H1 (cell line): ENCODE measurements at regions not wholly inside any gene's neighbourhood (a gene's known extent, or its start where the extent isn't known, plus 50 kb on each side); places are given as distances from the start of the nearest gene placed in this dataset.

ENCODE experiments used
- CTCF ChIA-PET: fragments of 300-600 bp; sonication (Branson Sonifier 250); formaldehyde crosslinking; loops from one replicate; lab custom pipeline; 2021; ENCODE audit not compliant: partially characterized antibody; lab: Charles Lee
- POLR2A ChIA-PET: fragments of 300-600 bp; sonication (Branson Sonifier 250); formaldehyde crosslinking; loops from one replicate; lab custom pipeline; 2021; ENCODE audit warnings: inconsistent platforms; ENCODE audit not compliant: partially characterized antibody; lab: Charles Lee
- DNase-seq, 2 experiments: peaks; one replicate each; pipeline versions ENCODE4 v3.0.0 to v3.0.0-alpha.2; 2010 to 2022; ENCODE audit warnings: low spot score in 2 of 2, low read depth in 1 of 2, mixed read lengths in 1 of 2
- FAIRE-seq: peaks from 2 replicates; lab custom pipeline; 2011; peaks lifted over from hg19 to GRCh38; lab: Jason Lieb, UNC
- H2AFZ ChIP-seq: 2 replicates; pipeline ENCODE4 v1.8.1; 2012; ENCODE audit warnings: low read length, inconsistent platforms
- H2AK5ac ChIP-seq: 2 replicates; pipeline ENCODE4 v1.6.1; 2013; ENCODE audit warnings: low read depth, low read length
- H2BK120ac ChIP-seq: replicated peaks from 2 replicates; pipeline ENCODE3; 2013; ENCODE audit warnings: low read depth, low read length, inconsistent platforms
- H2BK12ac ChIP-seq: 2 replicates; pipeline ENCODE4 v1.6.1; 2013; ENCODE audit warnings: low read depth, low read length
- H2BK15ac ChIP-seq: 2 replicates; pipeline ENCODE4 v1.6.1; 2013; ENCODE audit warnings: low read length
- H2BK20ac ChIP-seq: 2 replicates; pipeline ENCODE4 v1.6.1; 2013; ENCODE audit warnings: low read length
- H2BK5ac ChIP-seq: 2 replicates; pipeline ENCODE4 v1.6.1; 2013; ENCODE audit warnings: low read depth, low read length
- H3K14ac ChIP-seq: 2 replicates; pipeline ENCODE4 v1.6.1; 2013; ENCODE audit warnings: inconsistent platforms; ENCODE audit not compliant: insufficient read length
- H3K18ac ChIP-seq: 2 replicates; pipeline ENCODE4 v1.6.1; 2013; ENCODE audit warnings: low read length; ENCODE audit errors: extremely low read depth
- H3K23ac ChIP-seq: 2 replicates; pipeline ENCODE4 v1.6.1; 2013; ENCODE audit warnings: inconsistent platforms; ENCODE audit not compliant: insufficient read length
- H3K23me2 ChIP-seq: 2 replicates; pipeline ENCODE4 v1.6.1; 2013; ENCODE audit warnings: low read depth, low read length
- H3K27ac ChIP-seq: 2 replicates; pipeline ENCODE4 v1.6.1; 2011; ENCODE audit warnings: low read depth, low read length, inconsistent platforms
- H3K27me3 ChIP-seq, 4 experiments: replicated peaks in 1 of 4; 1 replicate in 1 of 4; 2 replicates in 3 of 4; pipeline versions ENCODE4 v1.6.1 to v1.8.1; 2011 to 2013; ENCODE audit warnings: low read length in 3 of 4, mild to moderate bottlenecking in 3 of 4, inconsistent platforms in 2 of 4, mixed read lengths in 2 of 4, moderate library complexity in 1 of 4; ENCODE audit not compliant: control insufficient read depth in 3 of 4, insufficient read depth in 3 of 4; ENCODE audit errors: extremely low read depth in 1 of 4
- H3K36me3 ChIP-seq, 4 experiments: 2 replicates each; pipeline versions ENCODE4 v1.6.1 to v1.8.1; 2011 to 2013; ENCODE audit warnings: mild to moderate bottlenecking in 4 of 4, low read length in 3 of 4, moderate library complexity in 2 of 4, control low read depth in 1 of 4, inconsistent platforms in 1 of 4; ENCODE audit not compliant: insufficient read depth in 4 of 4, control insufficient read depth in 2 of 4
- H3K4ac ChIP-seq: replicated peaks from 2 replicates; pipeline ENCODE3; 2013; ENCODE audit warnings: low read length, low read depth, mixed read lengths, inconsistent platforms; ENCODE audit not compliant: insufficient read length
- H3K4me1 ChIP-seq, 4 experiments: replicated peaks in 1 of 4; 1 replicate in 1 of 4; 2 replicates in 3 of 4; pipeline versions ENCODE4 v1.6.1 to v1.8.1; 2011 to 2013; ENCODE audit warnings: low read length in 3 of 4, inconsistent platforms in 2 of 4, mixed read lengths in 1 of 4; ENCODE audit not compliant: insufficient read depth in 4 of 4, control insufficient read depth in 3 of 4
- H3K4me2 ChIP-seq, 2 experiments: 2 replicates each; pipeline versions ENCODE4 v1.6.1 to v1.8.1; 2011 to 2013; ENCODE audit warnings: low read depth in 2 of 2, low read length in 2 of 2, control low read depth in 1 of 2, inconsistent platforms in 1 of 2, mild to moderate bottlenecking in 1 of 2; ENCODE audit not compliant: insufficient read depth in 1 of 2
- H3K4me3 ChIP-seq, 4 experiments: fragments of 200-600, 300-600 bp in 1 of 4; sonication (generic), shearing (Covaris generic), sonication (Bioruptor Twin) in 1 of 4; 2 replicates each; pipeline versions ENCODE4 v1.5.1 to v1.8.1; 2011 to 2016; ENCODE audit warnings: low read length in 4 of 4, low read depth in 3 of 4, control low read depth in 2 of 4, inconsistent platforms in 2 of 4, mild to moderate bottlenecking in 2 of 4, mixed read lengths in 1 of 4, moderate library complexity in 1 of 4; ENCODE audit not compliant: insufficient read depth in 2 of 4; ENCODE audit errors: extremely low read depth in 1 of 4
- H3K56ac ChIP-seq: replicated peaks from 2 replicates; pipeline ENCODE3; 2013; ENCODE audit warnings: low read depth, mild to moderate bottlenecking, mixed read lengths, low read length, inconsistent platforms; ENCODE audit not compliant: insufficient read length
- H3K79me1 ChIP-seq: 2 replicates; pipeline ENCODE4 v1.6.1; 2013; ENCODE audit warnings: low read depth, low read length, control low read depth
- H3K79me2 ChIP-seq, 2 experiments: 2 replicates each; pipeline versions ENCODE4 v1.6.1 to v1.8.1; 2012 to 2013; ENCODE audit warnings: low read length in 2 of 2, mild to moderate bottlenecking in 2 of 2, inconsistent platforms in 1 of 2; ENCODE audit not compliant: insufficient read depth in 2 of 2, control insufficient read depth in 1 of 2
- H3K9ac ChIP-seq, 4 experiments: replicated peaks in 1 of 4; 1 replicate in 1 of 4; 2 replicates in 3 of 4; pipeline versions ENCODE4 v1.6.1 to v1.8.1; 2011 to 2013; ENCODE audit warnings: low read depth in 3 of 4, low read length in 3 of 4, control low read depth in 2 of 4, mild to moderate bottlenecking in 2 of 4, moderate library complexity in 2 of 4, inconsistent platforms in 1 of 4; ENCODE audit errors: extremely low read depth in 1 of 4
- H3K9me3 ChIP-seq, 2 experiments: 2 replicates each; pipeline versions ENCODE4 v1.6.1 to v1.8.1; 2012 to 2013; ENCODE audit warnings: mild to moderate bottlenecking in 2 of 2, moderate library complexity in 2 of 2, control low read depth in 1 of 2, inconsistent platforms in 1 of 2, low read depth in 1 of 2, low read length in 1 of 2, mixed read lengths in 1 of 2; ENCODE audit not compliant: insufficient read depth in 2 of 2
- H4K20me1 ChIP-seq, 2 experiments: replicated peaks in 1 of 2; 2 replicates each; pipeline versions ENCODE3 to v1.8.1; 2011 to 2013; ENCODE audit warnings: inconsistent platforms in 2 of 2, low read length in 2 of 2, mild to moderate bottlenecking in 1 of 2; ENCODE audit not compliant: insufficient read depth in 2 of 2, control insufficient read depth in 1 of 2
- H4K5ac ChIP-seq: 2 replicates; pipeline ENCODE4 v1.6.1; 2013; ENCODE audit warnings: low read length, low read depth, mixed read lengths, inconsistent platforms; ENCODE audit not compliant: insufficient read length
- H4K8ac ChIP-seq: 2 replicates; pipeline ENCODE4 v1.8.0; 2013; ENCODE audit warnings: mild to moderate bottlenecking, moderate library complexity, low read length, inconsistent platforms; ENCODE audit not compliant: insufficient read depth; ENCODE audit errors: extremely low read depth
- H4K91ac ChIP-seq: replicated peaks from 2 replicates; pipeline ENCODE3; 2013; ENCODE audit warnings: low read length, mixed read lengths, inconsistent platforms; ENCODE audit not compliant: insufficient read length
- ASH2L ChIP-seq: fragments of 200-600, 300-600 bp; sonication (generic); IDR thresholded peaks from one replicate; pipeline ENCODE4 v1.7.1; 2017; ENCODE audit warnings: low read length
- BRCA1 ChIP-seq: IDR thresholded peaks from 2 replicates; pipeline ENCODE4 v1.6.1; 2012; ENCODE audit warnings: low read depth, low read length, improper control_type of control experiment
- CBX8 ChIP-seq: fragments of 300-800, 300-1000 bp; sonication (generic); IDR thresholded peaks from 2 replicates; pipeline ENCODE4 v1.7.1; 2016; ENCODE audit warnings: low read depth, low read length, borderline replicate concordance
- CHD2 ChIP-seq: IDR thresholded peaks from 2 replicates; pipeline ENCODE4 v1.6.1; 2012; ENCODE audit warnings: low read length, improper control_type of control experiment
- CREB1 ChIP-seq: IDR thresholded peaks from 2 replicates; pipeline ENCODE4 v1.6.1; 2012; ENCODE audit warnings: inconsistent platforms
- EGR1 ChIP-seq: IDR thresholded peaks from 2 replicates; pipeline ENCODE4 v1.6.1; 2011; ENCODE audit warnings: low read depth, low read length, borderline replicate concordance
- EZH2 ChIP-seq: fragments of 200-600 bp; sonication (generic); IDR thresholded peaks from 2 replicates; pipeline ENCODE4 v1.7.1; 2012; ENCODE audit warnings: low read depth, mild to moderate bottlenecking, moderate library complexity, low read length, inconsistent platforms; ENCODE audit not compliant: severe bottlenecking
- JUN ChIP-seq: IDR thresholded peaks from 2 replicates; pipeline ENCODE4 v1.6.1; 2011; ENCODE audit warnings: low read depth, mild to moderate bottlenecking, improper control_type of control experiment, low read length
- POLR2A ChIP-seq, 2 experiments: IDR thresholded peaks; 1 replicate in 1 of 2; 2 replicates in 1 of 2; pipeline ENCODE4 v1.6.1; 2011; ENCODE audit warnings: low read depth in 2 of 2, low read length in 2 of 2, mild to moderate bottlenecking in 2 of 2; ENCODE audit errors: control extremely low read depth in 1 of 2
- SAP30 ChIP-seq: fragments of 300-600 bp; sonication (generic); IDR thresholded peaks from 2 replicates; pipeline ENCODE4 v1.7.1; 2012; ENCODE audit warnings: low read length, moderate library complexity, mild to moderate bottlenecking, inconsistent platforms; ENCODE audit not compliant: insufficient read depth, insufficient replicate concordance
- SP1 ChIP-seq: IDR thresholded peaks from 2 replicates; pipeline ENCODE4 v1.6.1; 2011; ENCODE audit warnings: low read depth, low read length
- SP2 ChIP-seq: IDR thresholded peaks from 2 replicates; pipeline ENCODE4 v1.6.1; 2012; ENCODE audit warnings: mild to moderate bottlenecking, low read length, inconsistent platforms
- SP4 ChIP-seq: IDR thresholded peaks from 2 replicates; pipeline ENCODE4 v1.6.1; 2012; ENCODE audit warnings: low read length, inconsistent platforms
- TAF7 ChIP-seq: optimal IDR thresholded peaks from 2 replicates; pipeline ENCODE3; 2011; ENCODE audit warnings: low read depth, mild to moderate bottlenecking, inconsistent platforms, low read length, moderate library complexity, borderline replicate concordance
- TCF12 ChIP-seq: IDR thresholded peaks from 2 replicates; pipeline ENCODE4 v1.6.1; 2011; ENCODE audit warnings: low read depth, mild to moderate bottlenecking, low read length
- TEAD4 ChIP-seq: IDR thresholded peaks from 2 replicates; pipeline ENCODE4 v1.6.1; 2012; ENCODE audit warnings: low read depth, low read length, inconsistent platforms, mixed read lengths
- WGBS, 2 experiments: shearing (Covaris generic) in 1 of 2; methylation state at CpG; one replicate each; pipeline versions ENCODE4 v1.1.6 to v1.1.7; 2013 to 2015; ENCODE audit warnings: low lambda C conversion rate in 2 of 2, mixed read lengths in 2 of 2, inconsistent platforms in 1 of 2, low coverage in 1 of 2, missing lambda C conversion rate in 1 of 2; ENCODE audit not compliant: insufficient replicate concordance in 2 of 2, insufficient coverage in 1 of 2, insufficient read length in 1 of 2; ENCODE audit errors: extremely low coverage in 1 of 2, missing lambda C conversion rate in 1 of 2; 5-methylcytosine and 5-hydroxymethylcytosine counted together
- TF ChIP-seq, protein P1 (sequence below): IDR thresholded peaks from 2 replicates; pipeline ENCODE4 v1.6.1; 2011; ENCODE audit warnings: low read depth, mild to moderate bottlenecking, low read length; ENCODE audit not compliant: insufficient read depth

DNA sequence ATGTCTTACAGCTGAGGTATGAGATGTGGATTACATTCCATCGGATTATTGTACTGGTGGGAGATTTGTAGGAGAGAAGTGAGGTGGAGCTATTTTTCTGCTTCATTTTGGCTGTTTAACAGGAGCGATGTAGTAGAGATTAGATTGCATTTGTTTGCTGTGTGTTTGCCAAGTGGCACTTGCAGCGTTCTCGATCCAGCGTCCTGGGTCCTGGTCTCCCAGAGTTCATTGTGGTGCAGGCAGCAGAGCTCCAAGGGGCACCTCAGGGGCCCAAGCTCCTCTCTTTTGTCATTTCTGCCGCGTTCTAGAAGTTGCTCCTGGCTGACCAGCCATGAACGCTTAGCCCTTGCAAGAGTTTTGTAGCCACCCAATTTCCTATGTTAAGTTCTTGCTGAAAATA, 210.1 kb upstream of the APCDD1 start:
- no peak overlapping the region for H3K14ac ChIP-seq
- no peak for DNase-seq
- no peak overlapping the region for H3K27ac ChIP-seq
- no peak overlapping the region for H2AK5ac ChIP-seq
- H3K4me1 ChIP-seq, result peaks cover 0 to 5% (median 0%) of the 10 kb centered on the region in 4 experiments; a peak in 2 of 7 replicates
- H2BK15ac ChIP-seq, result no peak overlapping the region
- H4K5ac ChIP-seq, result no peak overlapping the region
- H3K9ac ChIP-seq, result no peak overlapping the region
- H2BK120ac ChIP-seq, result no peak overlapping the region
- no peak overlapping the region for H3K18ac ChIP-seq
- no peak overlapping the region for H3K23ac ChIP-seq
- no peak overlapping the region for H4K91ac ChIP-seq
- ChIA-PET POLR2A (no interaction called here), CTCF (interaction anchor here (1.3 kb wide), 1 partner anchor 273 kb away, joined by 3 read pairs; no protein-coding TSS in a partner anchor)
- H3K4ac ChIP-seq, result no peak overlapping the region
- no peak overlapping the region for H2BK12ac ChIP-seq
- H3K4me2 ChIP-seq, result no peak overlapping the region
- no peak overlapping the region for H3K56ac ChIP-seq
- no peak overlapping the region for H4K8ac ChIP-seq
- H2AFZ ChIP-seq, result no peak overlapping the region
- no peaks in the 10 kb centered on the region for H3K27me3 ChIP-seq
- H2BK20ac ChIP-seq, result no peak overlapping the region
- WGBS, 2 experiments, result 91% methylated on average over 8 of the region's 8 CpGs; no CpG with 5 or more reads in 1 of the 2 experiments
- no peaks in the 10 kb centered on the region for H3K79me2 ChIP-seq
- H4K20me1 ChIP-seq, result no peaks in the 10 kb centered on the region
- no peaks in the 10 kb centered on the region for H3K9me3 ChIP-seq
- no peaks in the 10 kb centered on the region for H3K36me3 ChIP-seq
- no peak for TF ChIP-seq CHD2
- TF ChIP-seq ASH2L, result no peak
- TF ChIP-seq POLR2A (IDR thresholded peaks at IDR 0.05; ENCODE audit: control extremely low read depth in 1 of 2, low read depth in 2 of 2, low read length in 2 of 2), result no peak
- no peak for TF ChIP-seq SAP30
- no peak for TF ChIP-seq SP1
- TF ChIP-seq BRCA1, result no peak
- TF ChIP-seq TCF12, result no peak
- TF ChIP-seq CBX8, result no peak
- no peak for TF ChIP-seq EGR1
- no peak for TF ChIP-seq EZH2
- TF ChIP-seq CREB1, result no peak
- no peak for TF ChIP-seq SP4
- TF ChIP-seq TAF7, result no peak
- no peak for TF ChIP-seq TEAD4
- no peak for TF ChIP-seq SP2
- no peak for TF ChIP-seq JUN
- TF ChIP-seq, protein P1, sequence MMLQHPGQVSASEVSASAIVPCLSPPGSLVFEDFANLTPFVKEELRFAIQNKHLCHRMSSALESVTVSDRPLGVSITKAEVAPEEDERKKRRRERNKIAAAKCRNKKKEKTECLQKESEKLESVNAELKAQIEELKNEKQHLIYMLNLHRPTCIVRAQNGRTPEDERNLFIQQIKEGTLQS, result no peak
- no peaks in the 10 kb centered on the region for H3K79me1 ChIP-seq
- H2BK5ac ChIP-seq, result no peak overlapping the region
- no peak overlapping the region for H3K4me3 ChIP-seq
- no peaks in the 10 kb centered on the region for H3K23me2 ChIP-seq
- FAIRE-seq, result no peak
